Epithelial cell of proximal tubule (primary cell): ENCODE measurements at regions not wholly inside any gene's neighbourhood (a gene's known extent, or its start where the extent isn't known, plus 50 kb on each side); places are given as distances from the start of the nearest gene placed in this dataset.

ENCODE experiments used
- DNase-seq: peaks from one replicate; pipeline ENCODE4 v3.0.0-alpha.2; 2011; ENCODE audit warnings: low read depth
- H3K4me3 ChIP-seq: 2 replicates; pipeline ENCODE4 v1.5.1; 2011; ENCODE audit warnings: low read depth, mild to moderate bottlenecking, low read length
- TF ChIP-seq, protein P1 (sequence below): conservative IDR thresholded peaks from 2 replicates; pipeline ENCODE4 v1.5.1; 2012; ENCODE audit warnings: low read depth, mild to moderate bottlenecking, low read length

DNA sequence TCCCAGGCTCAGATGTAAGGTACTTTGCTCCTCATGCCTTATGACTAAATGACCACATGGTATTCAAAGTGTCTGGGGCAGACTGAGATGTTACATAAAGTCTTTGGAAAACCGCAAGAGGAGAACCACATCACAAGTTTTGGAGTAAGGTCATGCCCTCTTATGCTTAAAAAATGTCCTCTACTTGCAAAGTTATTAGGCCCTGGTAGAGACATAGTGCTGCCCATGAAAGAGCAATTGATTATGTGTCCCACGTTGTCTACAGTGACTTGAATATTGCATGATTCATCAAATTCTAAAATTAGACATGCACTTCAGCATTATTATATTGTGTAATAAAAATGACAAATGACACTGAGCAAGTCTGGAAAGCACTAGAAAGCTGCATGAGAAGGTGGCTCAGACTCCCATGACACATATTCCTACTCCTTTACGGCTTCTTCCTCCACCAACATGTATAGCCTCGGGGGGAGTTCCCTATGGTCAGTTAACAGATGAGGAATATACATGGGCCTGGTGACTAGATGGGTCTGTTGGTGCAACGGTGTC, 602.6 kb upstream of the VRK2 start:
- DNase-seq, result no peak
- no peak overlapping the region for H3K4me3 ChIP-seq
- TF ChIP-seq, protein P1, sequence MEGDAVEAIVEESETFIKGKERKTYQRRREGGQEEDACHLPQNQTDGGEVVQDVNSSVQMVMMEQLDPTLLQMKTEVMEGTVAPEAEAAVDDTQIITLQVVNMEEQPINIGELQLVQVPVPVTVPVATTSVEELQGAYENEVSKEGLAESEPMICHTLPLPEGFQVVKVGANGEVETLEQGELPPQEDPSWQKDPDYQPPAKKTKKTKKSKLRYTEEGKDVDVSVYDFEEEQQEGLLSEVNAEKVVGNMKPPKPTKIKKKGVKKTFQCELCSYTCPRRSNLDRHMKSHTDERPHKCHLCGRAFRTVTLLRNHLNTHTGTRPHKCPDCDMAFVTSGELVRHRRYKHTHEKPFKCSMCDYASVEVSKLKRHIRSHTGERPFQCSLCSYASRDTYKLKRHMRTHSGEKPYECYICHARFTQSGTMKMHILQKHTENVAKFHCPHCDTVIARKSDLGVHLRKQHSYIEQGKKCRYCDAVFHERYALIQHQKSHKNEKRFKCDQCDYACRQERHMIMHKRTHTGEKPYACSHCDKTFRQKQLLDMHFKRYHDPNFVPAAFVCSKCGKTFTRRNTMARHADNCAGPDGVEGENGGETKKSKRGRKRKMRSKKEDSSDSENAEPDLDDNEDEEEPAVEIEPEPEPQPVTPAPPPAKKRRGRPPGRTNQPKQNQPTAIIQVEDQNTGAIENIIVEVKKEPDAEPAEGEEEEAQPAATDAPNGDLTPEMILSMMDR, result no peak

DNA sequence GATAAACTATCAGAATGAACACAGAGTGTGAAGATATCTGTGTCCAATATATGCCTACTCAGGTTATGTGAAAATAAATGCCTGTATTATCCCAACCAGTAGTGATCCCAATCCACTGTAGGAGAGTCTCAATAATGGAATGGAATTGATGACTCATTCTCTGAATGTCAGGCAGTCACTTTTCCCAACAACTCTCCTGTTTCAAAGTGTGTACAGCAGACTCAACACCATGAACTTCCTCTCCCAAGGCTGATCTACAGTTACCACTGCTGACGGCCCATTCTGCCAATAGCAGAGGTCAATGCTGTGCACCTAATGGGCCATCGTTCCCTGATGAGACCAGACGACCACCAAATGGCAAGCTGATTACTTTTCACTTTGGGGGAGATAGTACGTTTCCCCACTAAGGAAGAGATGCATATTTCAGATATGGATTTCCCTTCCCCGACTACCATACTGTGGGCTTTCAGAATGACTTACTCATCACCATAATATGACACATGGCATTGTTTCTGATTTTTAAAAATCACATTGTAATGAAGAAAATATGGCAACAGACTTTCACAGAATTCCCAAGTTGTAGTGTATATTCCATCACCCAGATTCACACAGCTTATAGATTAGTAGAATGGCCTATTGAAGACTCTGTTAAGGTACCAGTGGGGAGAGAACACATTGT, 601.7 kb upstream of the VRK2 start:
- TF ChIP-seq, protein P1, result no peak
- no peak overlapping the region for H3K4me3 ChIP-seq
- no peak for DNase-seq

DNA sequence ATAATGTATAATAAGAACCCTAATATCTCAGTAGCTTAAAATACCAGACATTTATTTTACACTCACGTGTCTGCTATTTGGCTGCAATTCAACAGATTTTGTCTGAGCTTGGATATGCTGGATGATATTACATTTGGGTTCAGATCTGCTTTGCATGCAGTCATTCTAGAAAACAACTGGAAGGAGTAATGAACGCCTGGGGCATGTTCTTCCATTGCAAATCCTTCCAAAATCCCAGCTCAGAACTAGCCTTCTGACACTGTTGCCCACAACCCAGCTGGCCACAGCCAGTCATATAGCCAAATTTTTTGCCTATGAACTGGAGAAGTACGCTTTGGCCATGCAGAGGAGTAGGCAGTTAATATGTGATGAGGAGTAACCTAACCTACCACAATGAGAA, 597.8 kb upstream of the VRK2 start:
- H3K4me3 ChIP-seq, result no peak overlapping the region
- TF ChIP-seq, protein P1, result no peak
- DNase-seq, result no peak

DNA sequence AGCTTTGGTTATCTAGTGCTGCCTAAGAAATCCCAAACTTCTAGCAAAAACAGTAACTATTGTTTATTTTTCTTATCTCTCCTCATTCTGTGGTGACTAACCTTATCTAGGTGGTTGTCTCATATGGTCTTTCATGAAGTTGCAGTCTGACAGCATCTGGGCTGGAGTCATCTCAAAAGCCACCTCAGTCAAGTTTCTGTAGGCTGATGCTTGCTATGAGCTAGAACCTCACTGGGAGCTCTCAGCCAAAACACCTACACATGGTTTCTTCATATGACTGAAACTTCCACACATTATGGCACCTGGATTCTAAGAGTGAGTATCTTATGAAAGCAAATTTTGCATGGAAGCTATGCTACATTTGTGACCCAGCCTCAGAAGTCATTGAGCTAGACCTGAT, 596.4 kb upstream of the VRK2 start:
- no peak overlapping the region for H3K4me3 ChIP-seq
- DNase-seq, result no peak
- TF ChIP-seq, protein P1, result no peak

DNA sequence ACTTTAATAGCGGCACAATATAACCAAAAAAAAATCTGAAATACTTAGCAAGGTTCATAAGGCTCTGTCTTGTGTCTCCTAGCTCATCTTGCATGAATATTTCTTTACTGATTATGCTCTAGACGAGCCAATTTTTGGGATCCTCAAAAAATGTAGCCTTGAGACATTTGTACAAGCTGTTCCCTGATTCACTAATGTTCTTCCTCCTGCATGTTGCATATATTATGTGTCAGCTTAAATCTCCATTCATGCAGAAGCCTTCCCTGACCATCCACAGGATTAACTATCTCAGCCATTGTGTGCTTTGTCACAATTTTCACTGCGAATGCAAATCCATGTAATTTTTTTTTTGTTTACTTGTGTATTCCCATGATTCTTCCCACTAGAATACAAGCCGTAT, 594.0 kb upstream of the VRK2 start:
- no peak overlapping the region for H3K4me3 ChIP-seq
- no peak for DNase-seq
- TF ChIP-seq, protein P1, result no peak

DNA sequence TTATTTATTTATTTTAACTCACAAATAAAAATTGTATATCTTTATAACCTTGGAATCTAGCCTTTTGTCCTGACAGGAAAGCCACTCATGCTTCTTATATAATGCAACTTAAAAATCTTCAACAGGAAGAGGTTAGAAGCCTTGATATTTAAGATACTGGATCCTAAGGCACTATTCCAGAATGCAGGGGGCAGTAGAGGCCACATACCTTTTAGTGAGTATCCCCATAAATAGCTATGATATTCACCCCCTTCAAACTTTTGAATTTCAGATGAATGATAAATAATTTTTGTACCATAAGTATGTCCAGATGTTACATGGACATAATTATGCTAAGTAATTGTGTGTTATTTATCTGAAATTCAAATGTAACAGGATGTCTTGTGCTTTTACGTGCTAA, 592.7 kb upstream of the VRK2 start:
- TF ChIP-seq, protein P1, result peak; percentile 43
- H3K4me3 ChIP-seq, result no peak overlapping the region
- no peak for DNase-seq
